H1 (cell line): ENCODE measurements at regions not wholly inside any gene's neighbourhood (a gene's known extent, or its start where the extent isn't known, plus 50 kb on each side); places are given as distances from the start of the nearest gene placed in this dataset.

Experiments
- CTCF ChIA-PET: fragments of 300-600 bp; sonication (Branson Sonifier 250); formaldehyde crosslinking; loops from one replicate; lab custom pipeline; 2021; ENCODE audit not compliant: partially characterized antibody; lab: Charles Lee
- POLR2A ChIA-PET: fragments of 300-600 bp; sonication (Branson Sonifier 250); formaldehyde crosslinking; loops from one replicate; lab custom pipeline; 2021; ENCODE audit warnings: inconsistent platforms; ENCODE audit not compliant: partially characterized antibody; lab: Charles Lee
- DNase-seq, 2 experiments: peaks; one replicate each; pipeline versions ENCODE4 v3.0.0 to v3.0.0-alpha.2; 2010 to 2022; ENCODE audit warnings: low spot score in 2 of 2, low read depth in 1 of 2, mixed read lengths in 1 of 2
- FAIRE-seq: peaks from 2 replicates; lab custom pipeline; 2011; peaks lifted over from hg19 to GRCh38; lab: Jason Lieb, UNC
- H2AFZ ChIP-seq: 2 replicates; pipeline ENCODE4 v1.8.1; 2012; ENCODE audit warnings: low read length, inconsistent platforms
- H2AK5ac ChIP-seq: 2 replicates; pipeline ENCODE4 v1.6.1; 2013; ENCODE audit warnings: low read depth, low read length
- H2BK120ac ChIP-seq: replicated peaks from 2 replicates; pipeline ENCODE3; 2013; ENCODE audit warnings: low read depth, low read length, inconsistent platforms
- H2BK12ac ChIP-seq: 2 replicates; pipeline ENCODE4 v1.6.1; 2013; ENCODE audit warnings: low read depth, low read length
- H2BK15ac ChIP-seq: 2 replicates; pipeline ENCODE4 v1.6.1; 2013; ENCODE audit warnings: low read length
- H2BK20ac ChIP-seq: 2 replicates; pipeline ENCODE4 v1.6.1; 2013; ENCODE audit warnings: low read length
- H2BK5ac ChIP-seq: 2 replicates; pipeline ENCODE4 v1.6.1; 2013; ENCODE audit warnings: low read depth, low read length
- H3K14ac ChIP-seq: 2 replicates; pipeline ENCODE4 v1.6.1; 2013; ENCODE audit warnings: inconsistent platforms; ENCODE audit not compliant: insufficient read length
- H3K18ac ChIP-seq: 2 replicates; pipeline ENCODE4 v1.6.1; 2013; ENCODE audit warnings: low read length; ENCODE audit errors: extremely low read depth
- H3K23ac ChIP-seq: 2 replicates; pipeline ENCODE4 v1.6.1; 2013; ENCODE audit warnings: inconsistent platforms; ENCODE audit not compliant: insufficient read length
- H3K23me2 ChIP-seq: 2 replicates; pipeline ENCODE4 v1.6.1; 2013; ENCODE audit warnings: low read depth, low read length
- H3K27ac ChIP-seq: 2 replicates; pipeline ENCODE4 v1.6.1; 2011; ENCODE audit warnings: low read depth, low read length, inconsistent platforms
- H3K27me3 ChIP-seq, 4 experiments: replicated peaks in 1 of 4; 1 replicate in 1 of 4; 2 replicates in 3 of 4; pipeline versions ENCODE4 v1.6.1 to v1.8.1; 2011 to 2013; ENCODE audit warnings: low read length in 3 of 4, mild to moderate bottlenecking in 3 of 4, inconsistent platforms in 2 of 4, mixed read lengths in 2 of 4, moderate library complexity in 1 of 4; ENCODE audit not compliant: control insufficient read depth in 3 of 4, insufficient read depth in 3 of 4; ENCODE audit errors: extremely low read depth in 1 of 4
- H3K36me3 ChIP-seq, 4 experiments: 2 replicates each; pipeline versions ENCODE4 v1.6.1 to v1.8.1; 2011 to 2013; ENCODE audit warnings: mild to moderate bottlenecking in 4 of 4, low read length in 3 of 4, moderate library complexity in 2 of 4, control low read depth in 1 of 4, inconsistent platforms in 1 of 4; ENCODE audit not compliant: insufficient read depth in 4 of 4, control insufficient read depth in 2 of 4
- H3K4ac ChIP-seq: replicated peaks from 2 replicates; pipeline ENCODE3; 2013; ENCODE audit warnings: low read length, low read depth, mixed read lengths, inconsistent platforms; ENCODE audit not compliant: insufficient read length
- H3K4me1 ChIP-seq, 4 experiments: replicated peaks in 1 of 4; 1 replicate in 1 of 4; 2 replicates in 3 of 4; pipeline versions ENCODE4 v1.6.1 to v1.8.1; 2011 to 2013; ENCODE audit warnings: low read length in 3 of 4, inconsistent platforms in 2 of 4, mixed read lengths in 1 of 4; ENCODE audit not compliant: insufficient read depth in 4 of 4, control insufficient read depth in 3 of 4
- H3K4me2 ChIP-seq, 2 experiments: 2 replicates each; pipeline versions ENCODE4 v1.6.1 to v1.8.1; 2011 to 2013; ENCODE audit warnings: low read depth in 2 of 2, low read length in 2 of 2, control low read depth in 1 of 2, inconsistent platforms in 1 of 2, mild to moderate bottlenecking in 1 of 2; ENCODE audit not compliant: insufficient read depth in 1 of 2
- H3K4me3 ChIP-seq, 4 experiments: fragments of 200-600, 300-600 bp in 1 of 4; sonication (generic), shearing (Covaris generic), sonication (Bioruptor Twin) in 1 of 4; 2 replicates each; pipeline versions ENCODE4 v1.5.1 to v1.8.1; 2011 to 2016; ENCODE audit warnings: low read length in 4 of 4, low read depth in 3 of 4, control low read depth in 2 of 4, inconsistent platforms in 2 of 4, mild to moderate bottlenecking in 2 of 4, mixed read lengths in 1 of 4, moderate library complexity in 1 of 4; ENCODE audit not compliant: insufficient read depth in 2 of 4; ENCODE audit errors: extremely low read depth in 1 of 4
- H3K56ac ChIP-seq: replicated peaks from 2 replicates; pipeline ENCODE3; 2013; ENCODE audit warnings: low read depth, mild to moderate bottlenecking, mixed read lengths, low read length, inconsistent platforms; ENCODE audit not compliant: insufficient read length
- H3K79me1 ChIP-seq: 2 replicates; pipeline ENCODE4 v1.6.1; 2013; ENCODE audit warnings: low read depth, low read length, control low read depth
- H3K79me2 ChIP-seq, 2 experiments: 2 replicates each; pipeline versions ENCODE4 v1.6.1 to v1.8.1; 2012 to 2013; ENCODE audit warnings: low read length in 2 of 2, mild to moderate bottlenecking in 2 of 2, inconsistent platforms in 1 of 2; ENCODE audit not compliant: insufficient read depth in 2 of 2, control insufficient read depth in 1 of 2
- H3K9ac ChIP-seq, 4 experiments: replicated peaks in 1 of 4; 1 replicate in 1 of 4; 2 replicates in 3 of 4; pipeline versions ENCODE4 v1.6.1 to v1.8.1; 2011 to 2013; ENCODE audit warnings: low read depth in 3 of 4, low read length in 3 of 4, control low read depth in 2 of 4, mild to moderate bottlenecking in 2 of 4, moderate library complexity in 2 of 4, inconsistent platforms in 1 of 4; ENCODE audit errors: extremely low read depth in 1 of 4
- H3K9me3 ChIP-seq, 2 experiments: 2 replicates each; pipeline versions ENCODE4 v1.6.1 to v1.8.1; 2012 to 2013; ENCODE audit warnings: mild to moderate bottlenecking in 2 of 2, moderate library complexity in 2 of 2, control low read depth in 1 of 2, inconsistent platforms in 1 of 2, low read depth in 1 of 2, low read length in 1 of 2, mixed read lengths in 1 of 2; ENCODE audit not compliant: insufficient read depth in 2 of 2
- H4K20me1 ChIP-seq, 2 experiments: replicated peaks in 1 of 2; 2 replicates each; pipeline versions ENCODE3 to v1.8.1; 2011 to 2013; ENCODE audit warnings: inconsistent platforms in 2 of 2, low read length in 2 of 2, mild to moderate bottlenecking in 1 of 2; ENCODE audit not compliant: insufficient read depth in 2 of 2, control insufficient read depth in 1 of 2
- H4K5ac ChIP-seq: 2 replicates; pipeline ENCODE4 v1.6.1; 2013; ENCODE audit warnings: low read length, low read depth, mixed read lengths, inconsistent platforms; ENCODE audit not compliant: insufficient read length
- H4K8ac ChIP-seq: 2 replicates; pipeline ENCODE4 v1.8.0; 2013; ENCODE audit warnings: mild to moderate bottlenecking, moderate library complexity, low read length, inconsistent platforms; ENCODE audit not compliant: insufficient read depth; ENCODE audit errors: extremely low read depth
- H4K91ac ChIP-seq: replicated peaks from 2 replicates; pipeline ENCODE3; 2013; ENCODE audit warnings: low read length, mixed read lengths, inconsistent platforms; ENCODE audit not compliant: insufficient read length
- BRCA1 ChIP-seq: IDR thresholded peaks from 2 replicates; pipeline ENCODE4 v1.6.1; 2012; ENCODE audit warnings: low read depth, low read length, improper control_type of control experiment
- GTF2F1 ChIP-seq: IDR thresholded peaks from 2 replicates; pipeline ENCODE4 v1.6.1; 2012; ENCODE audit warnings: low read depth, low read length, improper control_type of control experiment, borderline replicate concordance
- RXRA ChIP-seq: IDR thresholded peaks from 2 replicates; pipeline ENCODE4 v1.6.1; 2011; ENCODE audit warnings: low read depth, mild to moderate bottlenecking, low read length, moderate library complexity; ENCODE audit not compliant: insufficient read depth
- SIN3A ChIP-seq, 2 experiments: IDR thresholded peaks in 1 of 2; conservative IDR thresholded peaks in 1 of 2; 2 replicates each; pipeline ENCODE4 v1.6.1; 2011 to 2012; ENCODE audit warnings: low read length in 2 of 2, improper control_type of control experiment in 1 of 2, low read depth in 1 of 2, mild to moderate bottlenecking in 1 of 2
- WGBS, 2 experiments: shearing (Covaris generic) in 1 of 2; methylation state at CpG; one replicate each; pipeline versions ENCODE4 v1.1.6 to v1.1.7; 2013 to 2015; ENCODE audit warnings: low lambda C conversion rate in 2 of 2, mixed read lengths in 2 of 2, inconsistent platforms in 1 of 2, low coverage in 1 of 2, missing lambda C conversion rate in 1 of 2; ENCODE audit not compliant: insufficient replicate concordance in 2 of 2, insufficient coverage in 1 of 2, insufficient read length in 1 of 2; ENCODE audit errors: extremely low coverage in 1 of 2, missing lambda C conversion rate in 1 of 2; 5-methylcytosine and 5-hydroxymethylcytosine counted together
- TF ChIP-seq, protein P1 (sequence below): IDR thresholded peaks from 2 replicates; pipeline ENCODE4 v1.6.1; 2012; ENCODE audit warnings: inconsistent platforms
- TF ChIP-seq, protein P2 (sequence below): IDR thresholded peaks from 2 replicates; pipeline ENCODE4 v1.6.1; 2012; ENCODE audit warnings: inconsistent platforms

GRCh38 chr3:162278834-162279233, 782.2 kb downstream of the OTOL1 start:
- no peak overlapping the region for H2BK12ac ChIP-seq
- no peaks in the 10 kb centered on the region for H3K27me3 ChIP-seq
- no peaks in the 10 kb centered on the region for H4K20me1 ChIP-seq
- H4K5ac ChIP-seq = no peak overlapping the region
- no peak overlapping the region for H3K56ac ChIP-seq
- no peak overlapping the region for H2BK5ac ChIP-seq
- ChIA-PET CTCF (no interaction called here), POLR2A (no interaction called here)
- H2BK15ac ChIP-seq = no peak overlapping the region
- H2BK20ac ChIP-seq = no peak overlapping the region
- no peaks in the 10 kb centered on the region for H3K36me3 ChIP-seq
- peaks cover 0 to 6% of the 10 kb centered on the region in 2 experiments; a peak in 1 of 4 replicates for H3K9me3 ChIP-seq
- H3K4me3 ChIP-seq = no peak overlapping the region
- no peaks in the 10 kb centered on the region for H3K4me1 ChIP-seq
- no peak overlapping the region for H3K9ac ChIP-seq
- H4K8ac ChIP-seq = no peak overlapping the region
- no peaks in the 10 kb centered on the region for H3K79me2 ChIP-seq
- H2AK5ac ChIP-seq = no peak overlapping the region
- DNase-seq (no peak), FAIRE-seq (no peak)
- H3K23me2 ChIP-seq = no peaks in the 10 kb centered on the region
- 97 to 100% methylated on average over 1 to 2 of the region's 2 CpGs for WGBS, 2 experiments
- H2BK120ac ChIP-seq = no peak overlapping the region
- H3K14ac ChIP-seq = no peak overlapping the region
- no peak overlapping the region for H3K23ac ChIP-seq
- no peaks in the 10 kb centered on the region for H3K79me1 ChIP-seq
- H3K27ac ChIP-seq = no peak overlapping the region
- no peak overlapping the region for H3K4me2 ChIP-seq
- H2AFZ ChIP-seq = no peak overlapping the region
- H4K91ac ChIP-seq = no peak overlapping the region
- no peak overlapping the region for H3K18ac ChIP-seq
- no peak overlapping the region for H3K4ac ChIP-seq
- TF ChIP-seq GTF2F1 (no peak), SIN3A (conservative IDR thresholded peaks at IDR 0.05 in 1 of 2, IDR thresholded peaks at IDR 0.05 in 1 of 2; ENCODE audit: low read depth in 1 of 2, low read length in 2 of 2) (no peak), RXRA (no peak), BRCA1 (no peak)
- TF ChIP-seq, protein P1, sequence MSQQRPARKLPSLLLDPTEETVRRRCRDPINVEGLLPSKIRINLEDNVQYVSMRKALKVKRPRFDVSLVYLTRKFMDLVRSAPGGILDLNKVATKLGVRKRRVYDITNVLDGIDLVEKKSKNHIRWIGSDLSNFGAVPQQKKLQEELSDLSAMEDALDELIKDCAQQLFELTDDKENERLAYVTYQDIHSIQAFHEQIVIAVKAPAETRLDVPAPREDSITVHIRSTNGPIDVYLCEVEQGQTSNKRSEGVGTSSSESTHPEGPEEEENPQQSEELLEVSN = no peak
- TF ChIP-seq, protein P2, sequence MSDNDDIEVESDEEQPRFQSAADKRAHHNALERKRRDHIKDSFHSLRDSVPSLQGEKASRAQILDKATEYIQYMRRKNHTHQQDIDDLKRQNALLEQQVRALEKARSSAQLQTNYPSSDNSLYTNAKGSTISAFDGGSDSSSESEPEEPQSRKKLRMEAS = no peak
